Uterus (tissue), 3 donors: ENCODE measurements at regions not wholly inside any gene's neighbourhood (a gene's known extent, or its start where the extent isn't known, plus 50 kb on each side); places are given as distances from the start of the nearest gene placed in this dataset.

Source experiments
- DNase-seq, 2 donors: peaks; one replicate each; pipeline ENCODE4 v3.0.0-alpha.2; 2019 to 2020
- H3K27ac ChIP-seq, 2 donors: fragments of 200-600 bp; sonication (generic); 1 replicate in 1 of 2; 2 replicates in 1 of 2; pipeline ENCODE4 v1.5.1; 2016 to 2018
- H3K27me3 ChIP-seq, 2 donors: fragments of 200-600 bp; sonication (generic); one replicate each; pipeline ENCODE4 v1.5.1; 2018 to 2019; ENCODE audit warnings: control low read depth in 1 of 2
- H3K36me3 ChIP-seq, 2 donors: fragments of 200-600 bp; sonication (generic); one replicate each; pipeline ENCODE4 v1.5.1; 2019; ENCODE audit warnings: control low read depth in 1 of 2
- H3K4me1 ChIP-seq, 2 donors: fragments of 200-600 bp; sonication (generic); one replicate each; pipeline ENCODE4 v1.5.1; 2018 to 2019; ENCODE audit warnings: control low read depth in 1 of 2
- H3K4me3 ChIP-seq, 2 donors: fragments of 200-600 bp; sonication (generic); 1 replicate in 1 of 2; 2 replicates in 1 of 2; pipeline ENCODE4 v1.5.1; 2018 to 2019; ENCODE audit warnings: mild to moderate bottlenecking in 1 of 2
- H3K9me3 ChIP-seq, 2 donors: fragments of 200-600 bp; sonication (generic); one replicate each; pipeline ENCODE4 v1.5.1; 2019; ENCODE audit warnings: control low read depth in 1 of 2
- POLR2A ChIP-seq, 2 donors: fragments of 450-650 bp; IDR thresholded peaks; one replicate each; pipeline ENCODE4 v1.6.1; 2016; ENCODE audit warnings: antibody characterized with exemption in 2 of 2, mild to moderate bottlenecking in 1 of 2, moderate library complexity in 1 of 2
- intact Hi-C: fragments of 100-400 bp; cut with DNase I; formaldehyde crosslinking; loops from one replicate; pipeline ENCODE4 v1.15.1; 2023; ENCODE audit warnings: low total_unique reads
- TF ChIP-seq, protein P1 (sequence below), 4 experiments: fragments of 200-600 bp in 2 of 4; fragments of 450-650 bp in 2 of 4; sonication (generic) in 2 of 4; IDR thresholded peaks; one replicate each; pipeline ENCODE4 v1.5.1; 2016 to 2019; ENCODE audit warnings: antibody characterized with exemption in 4 of 4, mild to moderate bottlenecking in 2 of 4, moderate library complexity in 1 of 4
- donor health status: DM: yes; HTN: yes; CAD: no.

DNA sequence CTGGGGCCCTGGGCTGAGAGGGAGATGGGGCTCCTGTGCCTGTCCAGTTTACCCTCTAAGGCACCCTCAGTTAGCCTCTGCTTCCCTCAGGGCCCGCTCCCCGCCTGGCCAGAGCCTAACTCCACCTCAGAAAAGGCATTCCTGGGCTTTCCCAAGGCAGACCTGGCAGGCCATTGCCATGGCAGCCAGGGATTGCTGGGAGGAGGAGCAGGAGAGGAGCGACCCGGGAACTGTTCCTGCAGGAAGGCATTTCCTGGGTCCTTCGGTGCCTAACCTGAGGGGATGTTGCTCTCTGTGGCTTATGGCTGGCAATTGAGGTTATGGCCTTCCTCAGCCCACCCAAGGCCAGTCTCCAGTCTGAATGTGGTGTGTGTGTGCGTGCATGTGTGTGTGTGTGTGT, 131.3 kb downstream of the PJA1 start:
- Histone ChIP-seq H3K27me3 (no peaks in the 10 kb centered on the region), H3K27ac (no peak overlapping the region), H3K4me1 (no peaks in the 10 kb centered on the region), H3K9me3 (no peaks in the 10 kb centered on the region), H3K36me3 (no peaks in the 10 kb centered on the region), H3K4me3 (no peak overlapping the region)
- TF ChIP-seq, protein P1, sequence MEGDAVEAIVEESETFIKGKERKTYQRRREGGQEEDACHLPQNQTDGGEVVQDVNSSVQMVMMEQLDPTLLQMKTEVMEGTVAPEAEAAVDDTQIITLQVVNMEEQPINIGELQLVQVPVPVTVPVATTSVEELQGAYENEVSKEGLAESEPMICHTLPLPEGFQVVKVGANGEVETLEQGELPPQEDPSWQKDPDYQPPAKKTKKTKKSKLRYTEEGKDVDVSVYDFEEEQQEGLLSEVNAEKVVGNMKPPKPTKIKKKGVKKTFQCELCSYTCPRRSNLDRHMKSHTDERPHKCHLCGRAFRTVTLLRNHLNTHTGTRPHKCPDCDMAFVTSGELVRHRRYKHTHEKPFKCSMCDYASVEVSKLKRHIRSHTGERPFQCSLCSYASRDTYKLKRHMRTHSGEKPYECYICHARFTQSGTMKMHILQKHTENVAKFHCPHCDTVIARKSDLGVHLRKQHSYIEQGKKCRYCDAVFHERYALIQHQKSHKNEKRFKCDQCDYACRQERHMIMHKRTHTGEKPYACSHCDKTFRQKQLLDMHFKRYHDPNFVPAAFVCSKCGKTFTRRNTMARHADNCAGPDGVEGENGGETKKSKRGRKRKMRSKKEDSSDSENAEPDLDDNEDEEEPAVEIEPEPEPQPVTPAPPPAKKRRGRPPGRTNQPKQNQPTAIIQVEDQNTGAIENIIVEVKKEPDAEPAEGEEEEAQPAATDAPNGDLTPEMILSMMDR (IDR thresholded peaks at IDR 0.05): no peak
- no peak for TF ChIP-seq POLR2A (IDR thresholded peaks at IDR 0.05)
- DNase-seq: no peak
- intact Hi-C loops: no loop called here

DNA sequence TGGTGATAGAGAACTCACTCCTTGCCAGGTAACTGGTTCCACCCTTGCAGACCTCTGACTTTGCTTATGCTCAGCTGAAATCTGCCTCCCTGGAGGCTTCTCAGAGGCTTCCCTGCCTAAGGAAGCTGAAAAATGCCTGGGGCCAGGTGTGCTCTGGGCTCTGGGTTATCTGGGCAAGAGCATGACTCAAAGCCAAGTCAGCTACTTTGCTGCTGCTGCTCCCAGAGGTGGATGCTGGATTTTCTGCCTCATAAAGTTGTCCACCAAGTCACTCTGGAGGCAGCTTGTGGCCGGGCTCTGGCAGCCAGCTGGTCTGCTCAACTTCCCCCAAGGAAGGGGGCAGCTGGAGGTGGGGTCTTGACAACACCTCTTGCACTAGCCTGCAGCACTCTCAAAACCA, 132.7 kb downstream of the PJA1 start:
- intact Hi-C loops: no loop called here
- H3K9me3 ChIP-seq: no peaks in the 10 kb centered on the region
- no peak for DNase-seq

DNA sequence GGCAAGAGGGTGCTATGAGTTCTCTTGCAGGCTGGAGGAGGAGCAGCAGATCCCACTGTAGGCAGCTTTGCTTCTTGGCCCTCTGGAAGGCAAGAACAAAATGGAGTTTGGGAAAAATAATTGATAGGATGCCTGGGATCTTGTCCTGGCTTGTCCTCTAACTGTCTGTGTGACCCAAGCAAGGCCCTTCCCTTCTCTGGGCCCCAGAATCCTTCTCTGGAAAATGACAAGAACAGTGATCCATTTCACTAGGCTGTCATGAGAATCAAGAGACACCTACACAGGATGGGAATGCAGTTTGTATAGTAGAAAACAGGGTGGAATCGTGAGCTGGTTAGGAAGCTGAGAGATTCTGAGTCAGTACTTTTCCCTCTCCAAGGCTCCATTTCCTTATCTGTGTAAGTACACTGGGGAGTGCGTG, 133.3 kb downstream of the PJA1 start:
- intact Hi-C loops: no loop called here
- no peak for DNase-seq
- no peak for TF ChIP-seq POLR2A (IDR thresholded peaks at IDR 0.05)
- TF ChIP-seq, protein P1 (IDR thresholded peaks at IDR 0.05): no peak
- Histone ChIP-seq H3K27me3 (no peaks in the 10 kb centered on the region), H3K27ac (no peak overlapping the region), H3K4me3 (no peak overlapping the region), H3K4me1 (no peaks in the 10 kb centered on the region), H3K9me3 (no peaks in the 10 kb centered on the region), H3K36me3 (no peaks in the 10 kb centered on the region)

More for the DNA sequence above, 132.7 kb downstream of the PJA1 start:
- Histone ChIP-seq H3K27me3 (no peaks in the 10 kb centered on the region), H3K4me1 (no peaks in the 10 kb centered on the region), H3K4me3 (no peak overlapping the region), H3K27ac (no peak overlapping the region), H3K36me3 (no peaks in the 10 kb centered on the region)
- no peak for TF ChIP-seq POLR2A (IDR thresholded peaks at IDR 0.05)
- TF ChIP-seq, protein P1 (IDR thresholded peaks at IDR 0.05): no peak

DNA sequence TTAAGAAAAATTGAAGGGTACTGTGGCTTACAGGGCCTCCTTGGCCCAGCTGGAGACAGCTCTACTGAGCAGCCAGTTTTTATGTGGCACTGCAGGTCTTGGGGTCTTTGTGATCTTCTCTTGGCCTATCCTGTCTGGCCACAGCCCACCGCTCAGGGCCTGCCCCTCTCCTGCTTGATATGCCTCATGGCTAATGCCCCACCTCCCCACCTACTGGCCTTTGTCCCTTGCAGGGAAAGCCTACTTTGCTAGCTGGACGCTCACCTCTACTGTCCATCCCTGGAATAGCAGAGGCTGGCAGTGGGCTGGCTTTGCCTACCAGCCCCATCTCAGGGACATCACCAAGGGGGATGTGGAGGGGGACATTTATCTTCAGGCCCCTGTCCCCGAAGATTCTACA, 134.1 kb downstream of the PJA1 start:
- intact Hi-C loops: no loop called here
- Histone ChIP-seq H3K27me3 (no peaks in the 10 kb centered on the region), H3K27ac (no peak overlapping the region), H3K4me3 (no peak overlapping the region), H3K36me3 (no peaks in the 10 kb centered on the region), H3K9me3 (no peaks in the 10 kb centered on the region), H3K4me1 (no peaks in the 10 kb centered on the region)
- no peak for DNase-seq
- TF ChIP-seq POLR2A (IDR thresholded peaks at IDR 0.05): no peak
- TF ChIP-seq, protein P1 (IDR thresholded peaks at IDR 0.05): no peak

DNA sequence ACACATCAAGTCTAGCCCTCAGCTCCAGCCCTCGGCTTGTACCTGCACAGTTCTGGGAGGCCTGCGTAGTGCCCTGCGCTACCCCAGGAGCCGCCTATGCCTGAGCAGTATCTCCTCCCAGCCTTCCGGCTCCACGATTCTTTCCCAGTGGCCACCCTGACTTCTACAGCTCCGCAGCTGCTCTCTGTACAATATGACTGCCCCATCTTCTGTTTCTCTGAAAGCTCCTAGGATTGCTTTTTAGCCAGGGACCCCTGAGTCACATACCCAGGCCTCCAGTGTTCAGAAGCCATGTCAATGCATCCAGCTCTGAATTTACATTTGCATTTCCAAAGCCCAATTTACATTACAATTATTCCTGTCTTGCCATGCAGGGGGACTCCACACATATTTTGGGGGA, 135.5 kb downstream of the PJA1 start:
- no peak overlapping the region for H3K4me3 ChIP-seq
- no peaks in the 10 kb centered on the region for H3K9me3 ChIP-seq
- no peaks in the 10 kb centered on the region for H3K36me3 ChIP-seq
- peaks cover 0 to 3% of the 10 kb centered on the region in 2 donors for H3K27me3 ChIP-seq
- no peaks in the 10 kb centered on the region for H3K4me1 ChIP-seq
- no peak overlapping the region for H3K27ac ChIP-seq
- no peak for TF ChIP-seq POLR2A (IDR thresholded peaks at IDR 0.05)
- TF ChIP-seq, protein P1 (IDR thresholded peaks at IDR 0.05): no peak
- intact Hi-C loops: no loop called here
- no peak for DNase-seq
